ENCODE measurements at regions not wholly inside any gene's neighbourhood (a gene's known extent, or its start where the extent isn't known, plus 50 kb on each side); places are given as distances from the start of the nearest gene placed in this dataset.

DNA sequence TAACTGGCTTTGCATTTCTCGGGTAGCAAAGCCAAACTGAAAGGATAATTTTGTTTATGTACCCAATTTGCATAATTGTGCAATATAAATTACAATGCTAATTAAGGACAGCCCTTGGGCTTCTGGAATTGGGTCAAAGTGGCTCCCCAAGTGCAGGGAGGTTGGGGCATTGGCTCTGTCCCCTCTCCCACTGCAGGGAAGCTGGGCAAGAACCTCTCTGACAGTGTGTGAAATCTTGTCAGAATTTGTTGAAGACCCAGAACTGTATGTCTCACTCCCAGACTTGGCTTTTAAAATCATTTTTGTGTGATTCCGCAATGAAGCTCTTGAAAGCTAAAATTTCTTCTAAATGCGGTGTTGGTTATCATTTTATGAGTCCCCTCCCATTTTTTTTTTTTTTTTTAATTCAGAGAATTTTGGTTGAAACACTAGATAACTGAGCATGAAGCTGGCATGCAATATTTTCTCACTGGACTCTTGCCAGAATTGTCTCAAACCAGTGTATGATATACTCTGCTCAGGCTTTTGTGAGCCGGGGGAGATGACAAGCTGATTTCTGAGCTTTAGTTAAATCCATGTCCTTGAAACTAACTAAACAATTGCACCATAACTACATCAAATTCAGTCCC, 878.9 kb upstream of the CXADR start:
- no peak for DNase-seq (ENCODE audit: low read depth)

DNA sequence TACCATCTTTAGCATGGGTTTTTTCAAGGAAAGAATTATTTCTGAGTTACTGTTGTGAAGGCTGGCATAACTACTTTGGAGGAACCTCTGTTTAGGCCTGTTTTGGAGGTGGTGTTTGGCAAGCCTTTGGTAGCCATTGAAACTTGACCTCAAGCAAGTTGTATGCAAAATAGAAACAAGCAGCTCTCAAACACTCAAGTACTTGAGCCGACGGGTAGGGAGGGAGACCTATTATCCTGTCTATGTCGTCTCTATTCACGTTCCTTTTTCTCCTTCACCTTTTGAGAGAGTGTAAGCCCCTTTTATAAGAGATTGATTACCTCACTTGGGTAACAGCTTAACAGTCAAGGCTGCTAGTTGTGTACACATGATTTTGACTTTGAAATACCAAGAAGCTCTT, 878.3 kb upstream of the CXADR start:
- no peak for DNase-seq (ENCODE audit: low read depth)

DNA sequence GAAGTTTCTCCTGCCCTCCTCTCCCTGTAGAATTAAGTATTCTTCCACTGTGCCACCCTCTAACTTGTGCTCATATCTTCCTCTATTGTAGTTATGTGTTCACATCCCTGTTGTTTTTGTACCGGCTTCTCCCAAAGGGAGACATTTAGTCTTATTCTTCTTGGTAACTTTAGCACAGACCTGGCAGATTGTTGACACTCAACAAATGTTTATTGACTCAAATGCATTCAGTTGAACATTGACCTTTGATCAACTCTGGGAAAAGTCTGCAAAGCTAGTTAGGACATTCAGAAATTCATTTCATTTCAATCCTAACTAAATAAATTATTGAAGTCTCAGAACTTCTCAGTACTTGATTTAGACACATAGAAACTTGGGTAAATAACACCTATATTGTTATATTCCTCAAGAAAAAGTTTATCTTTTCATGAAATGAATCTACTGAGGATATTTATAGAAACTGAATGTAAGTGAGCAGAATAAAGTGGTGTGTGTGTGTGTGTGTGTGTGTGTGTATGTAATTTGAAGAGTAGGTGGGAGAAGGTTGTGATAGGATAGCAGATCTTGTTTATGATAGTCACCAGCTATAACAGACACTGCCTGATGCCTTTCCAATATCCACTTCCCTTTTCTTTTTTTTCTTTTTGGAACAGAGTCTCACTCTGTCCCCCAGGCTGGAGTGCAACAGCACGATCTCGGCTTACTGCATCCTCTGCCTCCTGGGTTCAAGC, 872.4 kb upstream of the CXADR start:
- no peak for DNase-seq (ENCODE audit: low read depth)

DNA sequence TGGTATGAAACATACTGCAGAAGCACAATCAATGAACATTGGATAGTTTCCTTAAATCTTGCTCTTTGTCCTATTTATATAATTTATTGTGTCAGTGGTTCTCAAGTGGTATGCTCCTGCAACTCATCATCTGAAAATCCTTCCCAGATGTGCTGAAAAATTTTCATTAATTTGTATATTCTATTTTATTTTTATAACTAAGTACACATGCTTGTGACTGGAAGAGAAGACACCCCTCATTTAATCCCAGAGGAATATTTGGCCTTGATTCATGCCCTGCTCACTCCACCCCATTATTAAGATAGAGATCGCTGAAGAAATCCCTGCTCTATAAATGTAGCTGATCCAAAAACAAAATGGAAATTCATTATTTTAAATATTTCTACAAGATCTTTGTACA, 870.5 kb upstream of the CXADR start:
- no peak for DNase-seq (ENCODE audit: low read depth)

DNA sequence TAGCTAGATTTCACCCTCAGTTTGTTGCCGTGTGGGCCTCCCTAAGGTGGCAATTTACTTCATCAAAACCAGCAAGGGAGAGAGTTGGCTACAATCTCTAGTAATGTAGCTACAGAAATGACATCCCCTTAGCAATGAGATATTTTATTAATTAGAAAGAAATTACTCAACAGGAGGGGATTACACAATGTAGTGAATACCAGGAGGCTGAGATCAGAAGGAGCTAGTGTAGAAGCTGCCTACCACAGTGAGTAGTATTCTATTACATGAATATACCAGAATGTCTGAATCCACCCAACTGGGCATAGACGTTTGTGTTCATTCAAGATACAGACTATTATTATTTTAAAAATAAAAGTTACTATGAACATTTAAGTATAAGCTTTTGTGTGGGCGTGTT, 868.2 kb upstream of the CXADR start:
- DNase-seq (ENCODE audit: low read depth), result no peak

DNA sequence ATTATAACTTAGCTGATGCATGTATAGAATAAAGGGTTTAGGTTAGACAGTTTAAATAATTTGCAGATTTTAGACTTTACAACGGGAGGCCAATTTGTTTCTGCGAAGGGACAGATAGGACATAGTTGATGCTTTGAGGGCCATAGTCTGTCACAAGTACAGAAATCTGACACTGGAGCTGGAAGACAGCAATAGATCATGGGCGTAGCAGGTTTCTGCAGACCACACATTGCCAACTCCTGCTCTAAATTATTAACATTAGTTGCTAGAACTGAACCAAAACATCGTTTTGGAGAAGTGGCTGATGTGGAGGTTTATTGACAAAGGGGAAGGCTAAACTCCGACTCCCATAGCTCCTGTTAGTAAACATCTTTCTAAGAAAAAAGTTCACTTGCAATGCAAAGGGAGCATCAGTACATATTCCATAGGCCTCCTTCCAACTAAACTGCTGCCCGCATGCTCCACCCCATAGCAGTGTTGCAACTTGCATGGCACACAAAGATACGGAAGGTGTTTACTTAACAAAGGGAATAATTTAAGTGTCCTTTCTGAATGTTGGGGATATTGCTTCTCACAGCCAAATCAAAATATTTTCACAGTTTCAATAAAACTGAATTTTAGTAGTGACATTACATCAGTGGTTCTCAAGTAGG, 862.0 kb upstream of the CXADR start:
- DNase-seq (ENCODE audit: low read depth), result no peak

DNA sequence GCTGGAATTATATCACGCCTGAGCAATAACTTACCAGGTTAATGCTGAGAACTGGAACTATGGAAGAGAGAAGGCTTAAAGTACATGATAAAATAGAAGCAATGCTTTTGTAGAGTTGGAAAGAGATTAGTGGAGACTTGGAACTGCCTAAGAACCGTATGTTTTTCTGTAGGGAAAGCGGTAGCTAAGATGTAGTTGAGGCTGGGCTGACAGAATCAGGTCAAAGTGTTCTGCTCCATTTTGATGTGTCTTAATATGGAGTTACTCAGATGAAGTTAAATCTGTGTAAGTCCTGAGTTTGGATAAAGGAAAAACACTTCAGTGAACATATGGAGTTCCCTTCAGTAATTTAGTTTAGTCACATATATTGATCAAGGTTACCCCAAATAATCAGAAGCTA, 860.9 kb upstream of the CXADR start:
- no peak for DNase-seq (ENCODE audit: low read depth)

DNA sequence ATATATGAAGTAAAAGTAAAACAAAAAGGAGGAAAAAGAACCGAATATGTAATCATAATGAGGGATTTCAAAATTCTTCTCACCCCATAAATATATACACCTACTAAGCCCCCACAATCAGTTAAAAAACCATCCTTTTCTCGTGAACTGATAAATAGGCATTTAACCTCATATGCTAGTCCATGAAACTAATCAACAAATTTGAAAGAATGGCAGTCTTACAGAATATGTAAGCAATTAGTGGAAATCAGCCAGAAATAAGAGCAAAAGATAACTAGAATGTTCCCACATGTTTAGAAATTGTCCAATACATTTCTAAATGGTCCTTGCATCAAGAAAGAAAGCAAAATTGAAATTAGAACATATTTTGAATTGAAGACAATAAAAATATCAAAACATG, 849.4 kb upstream of the CXADR start:
- DNase-seq (ENCODE audit: low read depth), result no peak

DNA sequence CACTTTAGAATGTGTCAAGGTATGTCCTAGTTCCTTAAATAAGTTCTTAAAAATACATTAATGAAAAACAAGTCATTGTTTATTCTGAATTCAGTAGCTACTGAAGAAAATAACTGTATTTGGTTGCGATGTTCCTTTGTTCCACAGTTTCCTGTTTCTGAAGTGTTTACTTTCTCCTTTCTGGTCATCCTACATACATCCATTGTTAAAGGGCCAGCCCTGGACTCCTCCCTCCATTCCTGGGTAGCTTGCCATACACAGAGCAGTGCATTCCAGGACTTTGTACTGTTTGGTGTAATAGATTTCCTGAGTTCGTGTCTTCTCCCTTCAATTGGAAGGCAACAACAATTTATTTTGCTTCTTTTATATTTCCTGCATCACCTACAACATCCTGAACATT, 845.4 kb upstream of the CXADR start:
- DNase-seq (ENCODE audit: low read depth), result no peak

DNA sequence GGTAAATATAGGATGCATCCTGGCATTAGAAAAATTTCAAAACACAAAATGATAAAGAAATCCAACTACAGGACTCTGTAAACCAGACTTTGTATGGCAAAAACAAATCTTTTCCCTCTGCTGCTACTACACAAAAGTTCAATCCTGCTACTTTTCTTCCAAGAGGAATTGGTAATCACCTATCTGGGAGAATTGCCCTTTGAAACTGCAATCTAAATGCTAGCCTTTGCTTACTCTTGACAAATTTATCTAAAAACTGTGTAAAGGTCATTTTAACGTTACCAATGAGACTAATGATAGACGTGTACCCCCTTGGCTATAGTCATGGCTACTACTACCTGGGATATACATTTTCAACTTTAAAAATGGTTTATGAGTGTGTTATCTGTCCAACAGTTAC, 837.9 kb upstream of the CXADR start:
- DNase-seq (ENCODE audit: low read depth), result no peak

DNA sequence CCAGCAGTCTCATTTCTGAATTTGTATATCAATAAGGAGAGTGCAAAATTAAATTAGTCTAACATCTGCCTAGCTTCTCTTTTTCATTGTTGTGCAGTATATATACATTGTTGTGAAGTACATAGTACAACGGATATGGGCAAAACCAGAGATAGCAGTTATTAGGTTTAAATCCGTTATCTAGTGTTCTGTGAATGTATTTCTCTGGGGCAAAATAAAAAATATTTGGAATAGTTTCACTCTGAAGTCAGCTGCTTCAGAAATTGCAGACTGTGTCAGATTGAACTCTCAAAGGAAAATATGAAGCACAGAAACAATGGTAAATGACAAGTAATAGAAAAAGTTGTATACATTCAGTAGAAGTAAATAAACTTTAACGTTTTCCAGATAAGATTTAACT, 836.5 kb upstream of the CXADR start:
- no peak for DNase-seq (ENCODE audit: low read depth)

DNA sequence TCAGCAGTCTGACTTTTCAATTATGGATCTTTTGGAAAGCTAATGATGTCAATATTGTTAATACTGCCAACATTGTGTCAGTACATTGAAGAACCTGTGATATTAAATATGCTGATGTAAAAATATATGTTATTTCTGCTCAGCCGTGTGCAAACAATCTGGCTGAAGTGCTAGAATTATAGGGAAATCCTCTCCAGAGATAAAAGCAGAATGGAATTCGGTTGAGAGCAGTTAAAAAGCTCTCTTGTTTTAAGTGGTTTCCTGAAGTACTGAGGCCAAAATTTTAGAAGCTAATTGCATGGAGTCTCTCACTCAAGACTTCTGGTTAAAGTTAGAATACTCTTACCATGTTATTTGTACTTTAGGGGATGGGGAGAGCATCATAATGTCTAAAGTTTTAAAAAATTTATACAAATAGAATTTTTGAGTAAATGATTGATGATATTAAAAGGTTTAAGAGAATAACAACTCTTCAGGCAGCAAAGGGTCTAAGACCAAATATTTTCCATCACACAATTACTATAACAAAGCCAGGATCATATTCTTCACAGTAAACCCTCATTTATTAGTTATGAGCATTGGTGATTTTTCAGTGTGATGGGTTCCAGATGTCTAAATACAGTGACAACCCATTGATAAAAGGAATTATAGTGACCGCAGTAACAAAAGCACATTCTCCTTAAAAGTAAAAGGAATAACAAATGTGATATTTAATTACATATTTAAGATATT, 834.2 kb upstream of the CXADR start:
- no peak for DNase-seq (ENCODE audit: low read depth)

DNA sequence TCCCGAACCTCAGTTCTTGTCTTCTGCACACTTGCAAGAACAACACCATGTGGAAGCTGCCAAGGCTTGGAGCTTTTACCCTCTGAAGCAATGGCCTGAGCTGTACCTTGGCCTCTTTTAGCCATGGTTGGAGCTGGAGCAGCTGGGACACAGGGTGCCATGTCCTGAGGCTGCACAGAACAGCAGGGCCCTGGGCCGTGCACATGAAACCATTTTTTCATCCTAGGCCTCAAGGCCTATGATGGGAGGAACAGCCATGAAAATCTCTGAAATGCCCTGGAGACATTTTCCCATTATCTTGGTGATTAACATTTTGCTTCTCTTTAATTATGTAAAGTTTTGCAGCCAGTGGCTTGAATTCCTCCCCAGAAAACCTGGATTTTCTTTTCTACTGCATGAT, 817.8 kb upstream of the CXADR start:
- DNase-seq (ENCODE audit: low read depth), result no peak

DNA sequence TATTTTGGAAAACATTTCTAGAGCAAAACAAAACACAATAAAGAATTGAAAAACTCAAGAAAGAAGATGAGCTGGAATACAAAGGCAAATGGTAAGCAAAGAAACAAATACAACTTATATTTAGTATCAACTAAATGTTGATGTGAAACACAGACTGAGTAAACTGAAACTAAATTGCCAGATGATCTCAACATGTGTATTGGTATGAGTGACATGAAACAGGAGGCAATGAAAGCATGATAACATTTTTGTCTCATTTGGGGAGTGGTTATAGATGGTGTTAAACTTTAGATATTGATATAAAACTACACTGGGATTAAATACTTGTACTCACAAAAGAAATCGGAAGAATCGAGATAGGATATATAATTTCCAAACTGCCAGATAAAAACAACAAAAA, 805.6 kb upstream of the CXADR start:
- DNase-seq (ENCODE audit: low read depth), result no peak

DNA sequence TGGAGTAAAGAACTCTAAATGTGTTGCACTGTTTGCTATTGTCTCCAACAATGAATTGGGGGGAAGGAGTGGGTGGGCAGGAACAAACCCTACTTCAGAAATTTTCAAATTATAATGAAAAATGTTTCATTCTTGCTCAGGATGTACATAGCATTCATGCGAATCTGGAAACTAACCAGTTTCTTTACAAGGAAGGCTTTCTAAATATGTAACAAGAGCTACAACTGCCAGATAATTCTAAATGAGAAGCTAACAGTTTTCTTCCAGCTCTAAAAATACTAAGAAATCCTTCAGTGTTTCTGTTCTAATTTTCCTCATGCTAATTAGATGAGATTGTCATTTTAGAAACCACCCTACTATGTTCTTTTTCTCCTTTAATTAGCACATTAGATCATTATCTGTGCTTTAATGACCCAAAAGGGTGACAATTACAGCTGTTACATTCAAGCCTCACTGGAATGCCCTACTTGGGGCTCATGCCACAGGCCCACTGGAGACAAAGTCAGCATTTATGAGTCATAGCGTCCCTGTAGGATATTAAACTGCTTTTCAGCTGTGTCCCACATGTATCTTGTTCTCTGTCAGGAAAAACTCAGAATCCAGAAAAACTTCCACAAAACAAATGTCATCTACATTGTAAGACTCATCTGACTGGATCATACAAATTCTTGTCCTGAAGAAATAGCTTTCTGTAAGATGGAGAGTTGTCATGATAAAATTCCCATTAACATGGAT, 804.6 kb upstream of the CXADR start:
- DNase-seq (ENCODE audit: low read depth), result peak; percentile 9

DNA sequence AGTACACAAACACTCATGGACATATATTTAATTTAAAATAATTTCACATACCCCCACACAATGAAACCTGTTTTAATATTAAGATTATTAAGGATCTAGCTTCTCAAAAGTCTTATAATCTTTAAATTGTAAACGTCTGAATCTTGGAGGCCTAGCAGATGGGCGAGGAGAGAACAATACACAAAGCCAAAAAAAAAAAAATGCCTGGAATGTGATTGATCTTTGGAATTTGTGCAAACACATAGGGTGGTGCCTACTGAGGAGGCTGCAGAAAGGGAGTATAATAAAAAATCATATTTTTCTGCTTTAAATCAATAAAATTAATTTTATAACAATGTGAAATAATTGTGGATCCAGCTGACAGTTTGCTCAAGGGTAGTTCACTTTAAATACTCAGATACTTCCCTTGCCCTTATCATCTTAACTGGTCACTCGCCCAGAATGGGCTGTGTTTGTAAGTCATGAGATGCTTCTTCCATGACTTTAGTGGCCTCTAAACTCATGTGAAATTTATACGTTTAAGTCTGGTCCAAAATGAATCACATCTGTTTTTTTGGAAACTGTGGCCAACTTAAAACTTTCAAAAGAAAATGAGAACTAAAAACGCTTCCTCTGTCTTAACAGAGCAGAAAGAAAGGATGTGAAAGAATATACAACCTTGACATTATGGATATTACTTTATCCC, 802.8 kb upstream of the CXADR start:
- DNase-seq (ENCODE audit: low read depth), result no peak

DNA sequence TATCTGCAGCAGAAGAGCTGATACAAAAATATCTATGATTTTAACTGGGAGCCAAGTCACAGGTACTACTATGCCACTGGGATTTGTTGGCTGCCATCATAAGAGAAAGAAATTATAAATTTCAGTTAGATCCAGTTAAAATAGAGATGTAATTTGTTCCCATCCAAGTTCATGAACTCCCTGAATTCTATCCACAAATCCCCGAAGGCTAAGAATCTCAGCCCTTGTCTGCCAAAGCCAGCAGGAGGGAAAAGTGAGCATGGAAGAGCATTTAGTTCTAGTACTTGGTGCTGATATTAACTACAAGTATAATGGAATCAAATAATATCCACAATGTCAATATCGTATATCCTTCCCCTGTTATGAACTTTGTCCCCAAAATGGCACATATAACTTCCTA, 801.1 kb upstream of the CXADR start:
- no peak for DNase-seq (ENCODE audit: low read depth)

DNA sequence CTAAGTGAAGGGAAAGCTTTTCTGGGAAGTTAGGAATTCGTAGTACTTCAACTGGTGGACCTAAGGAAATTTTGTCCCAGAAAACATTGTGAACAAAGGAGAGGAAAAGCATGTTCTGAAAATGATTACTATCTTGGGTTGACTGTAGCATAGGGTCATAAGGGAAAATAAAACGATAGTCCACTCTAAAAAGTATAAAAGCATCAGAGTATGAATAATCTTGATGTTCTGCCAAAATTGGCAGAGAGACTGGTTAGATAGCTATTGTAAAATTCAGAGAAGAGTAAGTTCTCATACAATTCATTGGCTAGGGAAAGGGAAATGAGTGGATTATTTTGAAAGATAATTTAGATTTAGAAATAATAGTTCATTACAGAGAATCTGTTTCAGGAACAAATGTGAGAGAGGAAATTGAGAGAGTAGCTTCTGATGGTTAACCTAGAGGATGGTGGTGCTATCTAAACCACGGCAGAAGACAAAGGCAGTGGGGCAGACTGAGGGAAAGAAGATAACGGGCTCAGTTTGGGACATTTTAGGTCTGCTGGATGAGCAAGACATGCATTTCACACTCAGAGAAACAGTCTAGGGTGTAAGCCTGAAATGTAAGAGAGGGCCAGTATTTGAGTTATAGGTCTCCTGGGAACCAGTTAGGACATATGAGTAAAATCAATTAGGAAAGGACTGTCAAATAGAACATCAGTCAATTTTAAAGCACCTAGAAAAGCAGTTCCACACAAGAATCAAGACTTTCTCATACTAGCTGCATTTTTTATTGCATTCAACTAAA, 799.3 kb upstream of the CXADR start:
- DNase-seq (ENCODE audit: low read depth), result no peak

DNA sequence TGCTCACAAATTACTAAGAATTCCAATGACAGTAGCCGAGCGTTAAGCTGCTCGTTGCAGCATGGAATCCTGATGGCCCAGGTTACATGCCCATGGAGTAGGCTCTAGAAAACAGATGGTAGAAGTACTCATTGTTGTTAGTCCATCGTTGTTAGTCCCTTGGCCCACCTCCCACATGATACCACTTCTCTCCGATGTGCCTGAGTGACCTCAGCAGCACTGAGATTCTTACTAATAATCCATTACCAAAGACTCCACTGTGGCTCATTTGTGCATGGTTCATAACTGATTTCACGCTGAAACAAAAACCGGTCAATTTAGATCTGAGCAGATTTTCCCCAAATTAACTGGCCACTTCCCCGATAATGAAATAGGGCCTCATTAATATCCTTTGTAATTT, 772.3 kb upstream of the CXADR start:
- DNase-seq (ENCODE audit: low read depth), result no peak

DNA sequence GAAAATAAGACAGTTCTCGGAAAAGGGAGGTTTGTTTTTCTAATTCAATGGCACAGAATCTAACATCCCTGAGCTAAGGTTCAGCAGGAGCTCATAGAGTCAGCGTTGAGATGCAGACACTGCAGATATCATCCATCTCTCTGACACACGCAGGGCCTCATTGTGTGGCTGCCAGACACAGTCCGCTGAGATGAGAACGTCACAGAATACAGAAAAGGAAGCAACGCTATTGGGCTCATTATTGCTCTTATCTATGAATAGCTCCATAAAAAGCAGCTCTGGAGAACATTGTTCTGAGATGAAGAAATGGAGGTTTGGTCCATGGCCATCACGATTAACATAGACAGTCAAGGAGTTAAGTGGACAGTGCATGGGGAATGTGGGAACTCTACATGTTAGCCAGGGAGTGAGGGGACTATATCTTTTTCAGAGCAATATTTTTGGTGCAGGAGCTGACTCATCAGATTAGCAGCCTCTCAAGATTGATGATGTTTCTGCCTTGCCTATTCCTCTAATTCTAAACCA, 771.6 kb upstream of the CXADR start:
- DNase-seq (ENCODE audit: low read depth), result no peak
